Endothelial cell of umbilical vein (primary cell): ENCODE measurements at regions not wholly inside any gene's neighbourhood (a gene's known extent, or its start where the extent isn't known, plus 50 kb on each side); places are given as distances from the start of the nearest gene placed in this dataset.

Source experiments
- EZH2 ChIP-seq: IDR thresholded peaks from 2 replicates; pipeline ENCODE4 v1.6.1; 2012; ENCODE audit warnings: borderline replicate concordance, low read depth, mild to moderate bottlenecking, moderate library complexity, low read length, inconsistent platforms; ENCODE audit not compliant: severe bottlenecking
- FOS ChIP-seq: IDR thresholded peaks from 2 replicates; pipeline ENCODE4 v1.6.1; 2011; ENCODE audit warnings: mild to moderate bottlenecking, low read length, moderate library complexity, borderline replicate concordance; ENCODE audit not compliant: insufficient read depth
- GATA2 ChIP-seq: IDR thresholded peaks from 2 replicates; pipeline ENCODE4 v1.7.0; 2011; ENCODE audit warnings: low read depth, mild to moderate bottlenecking, moderate library complexity, mixed read lengths, low read length; ENCODE audit not compliant: insufficient read length, insufficient read depth
- MAX ChIP-seq: IDR thresholded peaks from 2 replicates; pipeline ENCODE4 v1.6.1; 2011; ENCODE audit not compliant: insufficient read depth, insufficient read length
- POLR2A ChIP-seq: IDR thresholded peaks from 2 replicates; pipeline ENCODE4 v1.6.1; 2012; ENCODE audit warnings: low read depth, mild to moderate bottlenecking, control low read depth, low read length
- POLR2AphosphoS5 ChIP-seq: IDR thresholded peaks from 2 replicates; pipeline ENCODE4 v1.6.1; 2012; ENCODE audit warnings: low read depth, mild to moderate bottlenecking, control low read depth, low read length, moderate library complexity; ENCODE audit not compliant: insufficient read depth
- TF ChIP-seq, protein P1 (sequence below), 2 donors: IDR thresholded peaks; 1 replicate in 1 of 2; 2 replicates in 1 of 2; pipeline ENCODE4 v1.5.1; 2011; ENCODE audit warnings: low read length in 2 of 2, mild to moderate bottlenecking in 2 of 2, moderate library complexity in 2 of 2, control low read depth in 1 of 2, inconsistent platforms in 1 of 2, low read depth in 1 of 2; ENCODE audit not compliant: insufficient read depth in 1 of 2; ENCODE audit errors: extremely low read depth in 1 of 2

DNA sequence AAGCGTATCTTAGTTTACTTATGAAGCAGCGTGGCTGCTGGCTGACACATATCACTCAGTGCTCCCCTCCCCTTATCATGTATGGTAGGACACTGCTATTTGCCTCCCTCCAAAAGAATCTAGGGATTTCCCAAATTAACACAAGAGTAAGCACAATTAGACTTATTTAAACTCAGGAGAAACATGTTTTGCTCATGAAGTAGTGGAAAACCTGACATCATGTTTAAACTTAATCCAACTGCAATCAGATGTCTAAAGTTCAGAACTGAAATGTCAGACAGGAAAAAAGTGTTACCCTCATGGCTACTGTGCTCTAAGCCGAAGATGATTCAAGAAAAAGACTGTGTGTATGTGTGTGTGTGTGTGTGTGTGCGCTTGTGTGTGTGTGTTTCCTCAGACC is 324.1 kb upstream of the TNC start:
- TF ChIP-seq, protein P1, sequence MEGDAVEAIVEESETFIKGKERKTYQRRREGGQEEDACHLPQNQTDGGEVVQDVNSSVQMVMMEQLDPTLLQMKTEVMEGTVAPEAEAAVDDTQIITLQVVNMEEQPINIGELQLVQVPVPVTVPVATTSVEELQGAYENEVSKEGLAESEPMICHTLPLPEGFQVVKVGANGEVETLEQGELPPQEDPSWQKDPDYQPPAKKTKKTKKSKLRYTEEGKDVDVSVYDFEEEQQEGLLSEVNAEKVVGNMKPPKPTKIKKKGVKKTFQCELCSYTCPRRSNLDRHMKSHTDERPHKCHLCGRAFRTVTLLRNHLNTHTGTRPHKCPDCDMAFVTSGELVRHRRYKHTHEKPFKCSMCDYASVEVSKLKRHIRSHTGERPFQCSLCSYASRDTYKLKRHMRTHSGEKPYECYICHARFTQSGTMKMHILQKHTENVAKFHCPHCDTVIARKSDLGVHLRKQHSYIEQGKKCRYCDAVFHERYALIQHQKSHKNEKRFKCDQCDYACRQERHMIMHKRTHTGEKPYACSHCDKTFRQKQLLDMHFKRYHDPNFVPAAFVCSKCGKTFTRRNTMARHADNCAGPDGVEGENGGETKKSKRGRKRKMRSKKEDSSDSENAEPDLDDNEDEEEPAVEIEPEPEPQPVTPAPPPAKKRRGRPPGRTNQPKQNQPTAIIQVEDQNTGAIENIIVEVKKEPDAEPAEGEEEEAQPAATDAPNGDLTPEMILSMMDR (IDR thresholded peaks at IDR 0.05; ENCODE audit: extremely low read depth in 1 of 2, insufficient read depth in 1 of 2, low read depth in 1 of 2, low read length in 2 of 2): no peak
- TF ChIP-seq MAX (no peak), POLR2A (no peak), POLR2AphosphoS5 (no peak), EZH2 (no peak), GATA2 (no peak), FOS (no peak)
